LNCaP clone FGC (cell line): ENCODE measurements at regions not wholly inside any gene's neighbourhood (a gene's known extent, or its start where the extent isn't known, plus 50 kb on each side); places are given as distances from the start of the nearest gene placed in this dataset.

ENCODE experiments used
- DNase-seq: peaks from one replicate; pipeline ENCODE4 v3.0.0-alpha.2; 2011; ENCODE audit warnings: low read depth
- H3K4me3 ChIP-seq: 2 replicates; pipeline ENCODE4 v1.5.1; 2011; ENCODE audit warnings: mild to moderate bottlenecking, low read depth, low read length, control low read depth
- TF ChIP-seq, protein P1 (sequence below): IDR thresholded peaks from 2 replicates; pipeline ENCODE4 v1.5.1; 2012; ENCODE audit warnings: mild to moderate bottlenecking; ENCODE audit not compliant: control insufficient read depth, insufficient read depth; ENCODE audit errors: extremely low read depth

DNA sequence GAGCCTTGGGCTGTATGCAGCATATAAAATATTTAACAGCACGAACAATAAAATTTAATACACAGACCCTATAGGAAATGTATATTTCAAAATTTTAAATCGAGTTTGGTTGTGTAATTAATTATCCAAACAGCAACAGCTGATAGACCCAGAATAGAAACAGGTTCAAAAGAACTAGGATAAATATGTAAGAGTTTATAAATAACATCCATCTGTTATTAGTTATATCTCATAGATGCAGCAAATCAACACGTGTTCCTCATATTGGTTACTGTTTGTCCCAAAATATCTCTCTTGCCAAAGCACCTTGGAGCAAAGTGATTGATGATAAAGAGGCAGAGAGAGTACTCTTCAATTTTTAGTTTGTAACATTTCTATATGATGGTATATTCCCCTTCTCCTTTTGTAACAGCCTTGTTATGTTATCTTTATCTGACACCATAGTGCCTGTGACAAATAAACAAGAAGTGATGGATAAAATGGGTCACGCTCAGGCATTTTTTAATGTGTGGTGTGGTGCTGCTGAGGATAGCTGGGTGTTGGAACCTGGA is 260.6 kb upstream of the NBEA start:
- no peak overlapping the region for H3K4me3 ChIP-seq
- TF ChIP-seq, protein P1, sequence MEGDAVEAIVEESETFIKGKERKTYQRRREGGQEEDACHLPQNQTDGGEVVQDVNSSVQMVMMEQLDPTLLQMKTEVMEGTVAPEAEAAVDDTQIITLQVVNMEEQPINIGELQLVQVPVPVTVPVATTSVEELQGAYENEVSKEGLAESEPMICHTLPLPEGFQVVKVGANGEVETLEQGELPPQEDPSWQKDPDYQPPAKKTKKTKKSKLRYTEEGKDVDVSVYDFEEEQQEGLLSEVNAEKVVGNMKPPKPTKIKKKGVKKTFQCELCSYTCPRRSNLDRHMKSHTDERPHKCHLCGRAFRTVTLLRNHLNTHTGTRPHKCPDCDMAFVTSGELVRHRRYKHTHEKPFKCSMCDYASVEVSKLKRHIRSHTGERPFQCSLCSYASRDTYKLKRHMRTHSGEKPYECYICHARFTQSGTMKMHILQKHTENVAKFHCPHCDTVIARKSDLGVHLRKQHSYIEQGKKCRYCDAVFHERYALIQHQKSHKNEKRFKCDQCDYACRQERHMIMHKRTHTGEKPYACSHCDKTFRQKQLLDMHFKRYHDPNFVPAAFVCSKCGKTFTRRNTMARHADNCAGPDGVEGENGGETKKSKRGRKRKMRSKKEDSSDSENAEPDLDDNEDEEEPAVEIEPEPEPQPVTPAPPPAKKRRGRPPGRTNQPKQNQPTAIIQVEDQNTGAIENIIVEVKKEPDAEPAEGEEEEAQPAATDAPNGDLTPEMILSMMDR, result no peak
- no peak for DNase-seq

DNA sequence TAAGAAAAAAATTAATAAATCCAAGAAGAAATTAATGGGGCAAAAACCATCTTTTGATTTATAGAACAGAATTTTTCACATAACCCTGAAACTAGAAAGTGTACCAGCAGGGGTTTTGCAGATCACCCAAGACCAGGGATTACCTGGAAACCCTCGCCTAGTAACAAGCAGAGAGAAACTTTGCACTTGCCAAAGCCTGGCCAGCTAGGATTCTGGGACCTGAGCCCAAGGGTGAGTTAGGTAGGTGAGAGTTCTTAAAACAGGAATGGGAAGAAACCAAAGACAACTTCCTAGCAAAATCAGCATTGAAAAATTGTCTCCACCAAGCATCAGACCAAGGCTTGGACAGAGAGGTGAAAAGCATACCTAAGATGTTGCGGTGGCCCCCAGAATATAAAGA is 247.0 kb upstream of the NBEA start:
- TF ChIP-seq, protein P1, result no peak
- DNase-seq, result no peak
- H3K4me3 ChIP-seq, result no peak overlapping the region

DNA sequence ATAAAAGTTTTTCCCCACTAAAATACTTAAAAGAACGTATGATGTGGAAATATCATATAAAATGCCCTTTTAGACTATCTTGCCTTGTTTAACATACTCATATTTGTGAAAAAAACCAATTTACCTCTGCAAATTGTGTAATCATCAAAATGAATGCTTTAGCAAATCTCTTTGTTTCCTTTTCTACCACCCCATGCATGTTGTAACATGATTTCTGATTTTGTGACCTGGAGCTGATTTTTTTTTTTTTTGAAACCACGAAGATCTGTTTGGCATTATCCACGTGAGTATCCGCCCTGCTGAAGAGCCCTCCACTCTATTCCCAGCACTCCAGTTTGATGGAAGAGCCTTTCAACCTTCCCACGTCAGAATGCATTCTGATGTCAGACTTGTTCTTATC is 245.8 kb upstream of the NBEA start:
- no peak for DNase-seq
- TF ChIP-seq, protein P1, result no peak
- H3K4me3 ChIP-seq, result no peak overlapping the region

DNA sequence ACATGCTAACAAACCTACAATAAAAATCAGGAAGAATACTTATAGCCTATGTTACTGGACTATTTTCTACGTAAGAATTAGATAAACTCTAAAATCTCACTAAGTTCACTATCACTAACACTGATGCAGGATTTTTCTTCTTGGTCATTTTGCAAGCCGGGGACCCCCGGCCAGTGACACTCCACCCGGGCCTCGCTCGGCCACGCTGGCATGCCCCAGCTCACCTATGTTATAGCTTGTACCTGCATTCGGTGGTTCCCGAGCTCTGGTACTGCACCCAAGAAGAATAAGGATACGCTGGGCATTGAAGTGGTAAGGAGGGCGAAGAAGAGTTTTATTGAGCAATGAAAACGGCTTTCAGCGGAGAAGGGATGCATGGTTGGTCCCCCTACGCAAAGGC is 245.3 kb upstream of the NBEA start:
- no peak for DNase-seq
- no peak overlapping the region for H3K4me3 ChIP-seq
- TF ChIP-seq, protein P1, result no peak

DNA sequence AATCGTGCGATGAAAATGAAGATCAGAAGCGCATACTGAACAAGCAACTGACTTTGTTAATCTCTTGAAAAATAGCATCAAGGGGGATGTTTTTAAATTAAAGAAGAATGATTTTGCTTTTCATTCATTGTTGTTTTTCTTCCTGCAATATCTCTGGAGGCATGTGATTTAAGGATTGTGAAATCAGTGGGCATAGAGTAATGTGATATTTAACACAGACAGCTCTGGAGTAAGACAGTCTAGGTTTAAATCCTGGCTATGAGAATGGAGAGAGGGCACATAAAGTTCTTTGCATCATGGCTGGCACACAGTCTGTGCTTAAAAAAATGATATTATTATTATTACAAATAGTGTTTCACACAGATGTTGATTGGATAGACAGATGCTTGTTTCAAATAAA is 243.1 kb upstream of the NBEA start:
- TF ChIP-seq, protein P1, result no peak
- H3K4me3 ChIP-seq, result no peak overlapping the region
- DNase-seq, result no peak

DNA sequence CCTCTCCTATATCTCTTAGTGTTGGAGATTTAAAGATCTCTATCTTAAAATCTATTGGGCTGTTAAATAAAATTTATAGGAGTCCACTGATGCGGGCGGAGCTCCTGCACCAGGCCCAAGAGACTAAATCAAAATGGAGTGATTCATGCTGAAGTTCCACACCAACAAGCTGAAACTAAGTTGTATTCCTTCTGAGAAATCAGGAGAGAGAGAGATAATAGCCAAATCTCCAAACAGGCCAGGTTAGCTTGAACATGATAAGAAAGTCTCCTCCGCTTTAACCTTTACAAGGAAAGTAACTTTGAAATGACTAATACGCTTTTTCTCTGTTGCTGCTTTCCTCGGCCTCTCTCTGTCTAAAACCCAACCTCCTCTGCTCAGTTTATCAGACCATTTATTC is 241.9 kb upstream of the NBEA start:
- TF ChIP-seq, protein P1, result no peak
- no peak for DNase-seq

DNA sequence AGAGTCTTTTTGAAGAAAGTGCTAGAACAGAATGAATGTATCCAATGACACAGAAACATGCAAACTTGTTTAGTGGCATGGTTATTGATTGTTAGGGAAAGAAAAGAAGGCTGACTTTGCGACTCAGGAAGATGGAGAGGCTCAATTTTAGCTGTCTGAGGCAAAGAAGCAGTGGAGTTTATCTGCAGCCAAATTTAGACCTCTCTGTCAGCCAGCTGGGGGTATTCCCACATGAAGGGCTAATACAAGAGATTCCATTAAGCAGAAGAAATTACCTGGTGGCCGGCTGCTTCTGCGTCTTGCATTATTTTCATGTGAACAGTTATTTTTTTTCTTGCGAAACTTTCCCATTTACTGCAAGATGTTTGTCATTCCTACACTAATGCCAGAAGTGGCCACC is 240.2 kb upstream of the NBEA start:
- no peak for DNase-seq
- H3K4me3 ChIP-seq, result no peak overlapping the region
- TF ChIP-seq, protein P1, result no peak

More for the DNA sequence above, 241.9 kb upstream of the NBEA start:
- H3K4me3 ChIP-seq, result no peak overlapping the region
